ENCODE measurements at regions not wholly inside any gene's neighbourhood (a gene's known extent, or its start where the extent isn't known, plus 50 kb on each side); places are given as distances from the start of the nearest gene placed in this dataset.

- H3K9me3 ChIP-seq: no peaks in the 10 kb centered on the region
- H3K36me3 ChIP-seq: no peaks in the 10 kb centered on the region
- no peaks in the 10 kb centered on the region for H3K4me1 ChIP-seq
- TF ChIP-seq POLR2AphosphoS5 (IDR thresholded peaks at IDR 0.05) (no peak), POLR2A (IDR thresholded peaks at IDR 0.05) (no peak)
- TF ChIP-seq, protein P1, sequence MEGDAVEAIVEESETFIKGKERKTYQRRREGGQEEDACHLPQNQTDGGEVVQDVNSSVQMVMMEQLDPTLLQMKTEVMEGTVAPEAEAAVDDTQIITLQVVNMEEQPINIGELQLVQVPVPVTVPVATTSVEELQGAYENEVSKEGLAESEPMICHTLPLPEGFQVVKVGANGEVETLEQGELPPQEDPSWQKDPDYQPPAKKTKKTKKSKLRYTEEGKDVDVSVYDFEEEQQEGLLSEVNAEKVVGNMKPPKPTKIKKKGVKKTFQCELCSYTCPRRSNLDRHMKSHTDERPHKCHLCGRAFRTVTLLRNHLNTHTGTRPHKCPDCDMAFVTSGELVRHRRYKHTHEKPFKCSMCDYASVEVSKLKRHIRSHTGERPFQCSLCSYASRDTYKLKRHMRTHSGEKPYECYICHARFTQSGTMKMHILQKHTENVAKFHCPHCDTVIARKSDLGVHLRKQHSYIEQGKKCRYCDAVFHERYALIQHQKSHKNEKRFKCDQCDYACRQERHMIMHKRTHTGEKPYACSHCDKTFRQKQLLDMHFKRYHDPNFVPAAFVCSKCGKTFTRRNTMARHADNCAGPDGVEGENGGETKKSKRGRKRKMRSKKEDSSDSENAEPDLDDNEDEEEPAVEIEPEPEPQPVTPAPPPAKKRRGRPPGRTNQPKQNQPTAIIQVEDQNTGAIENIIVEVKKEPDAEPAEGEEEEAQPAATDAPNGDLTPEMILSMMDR (IDR thresholded peaks at IDR 0.05): no peak
- H3K27me3 ChIP-seq: no peaks in the 10 kb centered on the region
- intact Hi-C loops (cut with DNase I; ENCODE audit: low total_unique reads): no loop called here
- no peak overlapping the region for H3K27ac ChIP-seq
- no peak for DNase-seq (ENCODE audit: low spot score in 2 of 2)
- H3K4me3 ChIP-seq: no peak overlapping the region
Observed at GRCh38 chr3:156760333-156760732, 65.8 kb upstream of the LEKR1 start.

DNA sequence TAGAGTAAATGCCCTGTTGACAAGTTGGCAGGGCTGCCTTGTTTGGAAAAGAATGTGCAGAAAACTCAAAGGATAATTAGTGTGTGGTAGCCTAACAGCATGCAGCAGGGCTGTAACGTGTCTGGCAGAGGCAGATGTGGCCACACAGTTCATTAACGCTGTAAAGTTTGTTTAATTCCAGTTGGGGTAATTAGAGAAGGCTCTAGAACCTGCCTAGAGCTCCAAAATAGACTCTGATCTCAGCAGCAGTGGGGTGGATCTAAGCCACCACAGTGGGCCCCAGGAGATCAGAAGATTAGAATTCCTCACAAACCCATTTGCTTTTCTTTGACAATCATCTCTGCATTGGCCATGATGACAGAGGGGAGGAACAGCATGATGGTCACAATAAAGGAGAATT, 65.1 kb upstream of the LEKR1 start:
- TF ChIP-seq POLR2AphosphoS5 (IDR thresholded peaks at IDR 0.05) (no peak), POLR2A (IDR thresholded peaks at IDR 0.05) (no peak)
- TF ChIP-seq, protein P1 (IDR thresholded peaks at IDR 0.05): no peak
- H3K4me3 ChIP-seq: no peak overlapping the region
- H3K9me3 ChIP-seq: no peaks in the 10 kb centered on the region
- no peaks in the 10 kb centered on the region for H3K4me1 ChIP-seq
- intact Hi-C loops (cut with DNase I; ENCODE audit: low total_unique reads): no loop called here
- no peak for DNase-seq (ENCODE audit: low spot score in 2 of 2)
- H3K36me3 ChIP-seq: no peaks in the 10 kb centered on the region
- no peaks in the 10 kb centered on the region for H3K27me3 ChIP-seq
- H3K27ac ChIP-seq: no peak overlapping the region

GRCh38 chr3:156761713-156762451, 64.3 kb upstream of the LEKR1 start:
- Histone ChIP-seq H3K4me1 (no peaks in the 10 kb centered on the region), H3K27ac (no peak overlapping the region), H3K9me3 (no peaks in the 10 kb centered on the region), H3K36me3 (no peaks in the 10 kb centered on the region), H3K4me3 (no peak overlapping the region), H3K27me3 (no peaks in the 10 kb centered on the region)
- no peak for TF ChIP-seq POLR2AphosphoS5 (IDR thresholded peaks at IDR 0.05)
- no peak for TF ChIP-seq POLR2A (IDR thresholded peaks at IDR 0.05)
- TF ChIP-seq, protein P1 (IDR thresholded peaks at IDR 0.05): no peak
- no peak for DNase-seq (ENCODE audit: low spot score in 2 of 2)
- intact Hi-C loops (cut with DNase I; ENCODE audit: low total_unique reads): no loop called here

- Histone ChIP-seq H3K4me1 (no peaks in the 10 kb centered on the region), H3K36me3 (no peaks in the 10 kb centered on the region), H3K4me3 (no peak overlapping the region), H3K9me3 (no peaks in the 10 kb centered on the region), H3K27ac (no peak overlapping the region), H3K27me3 (no peaks in the 10 kb centered on the region)
- DNase-seq (ENCODE audit: low spot score in 2 of 2): no peak
- intact Hi-C loops (cut with DNase I; ENCODE audit: low total_unique reads): no loop called here
- no peak for TF ChIP-seq POLR2A (IDR thresholded peaks at IDR 0.05)
- no peak for TF ChIP-seq POLR2AphosphoS5 (IDR thresholded peaks at IDR 0.05)
- TF ChIP-seq, protein P1 (IDR thresholded peaks at IDR 0.05): no peak
Observed at GRCh38 chr3:156762631-156763185, 63.4 kb upstream of the LEKR1 start.

GRCh38 chr3:156763386-156763785, 62.8 kb upstream of the LEKR1 start:
- Histone ChIP-seq H3K4me3 (no peak overlapping the region), H3K27me3 (no peaks in the 10 kb centered on the region), H3K4me1 (no peaks in the 10 kb centered on the region), H3K36me3 (no peaks in the 10 kb centered on the region), H3K27ac (no peak overlapping the region), H3K9me3 (no peaks in the 10 kb centered on the region)
- no peak for DNase-seq (ENCODE audit: low spot score in 2 of 2)
- no peak for TF ChIP-seq POLR2A (IDR thresholded peaks at IDR 0.05)
- TF ChIP-seq, protein P1 (IDR thresholded peaks at IDR 0.05): no peak
- no peak for TF ChIP-seq POLR2AphosphoS5 (IDR thresholded peaks at IDR 0.05)
- intact Hi-C loops (cut with DNase I; ENCODE audit: low total_unique reads): no loop called here
